ENCODE measurements at regions not wholly inside any gene's neighbourhood (a gene's known extent, or its start where the extent isn't known, plus 50 kb on each side); places are given as distances from the start of the nearest gene placed in this dataset.
A peak's percentile ranks its signal among the peaks of the same experiment; 100 is the strongest.

- no peaks in the 10 kb centered on the region for H3K4me1 ChIP-seq (ENCODE audit: control insufficient read depth, insufficient read depth, low read length)
- POLR2A ChIA-PET, result no interaction called here
- H3K36me3 ChIP-seq (ENCODE audit: control insufficient read depth in 2 of 2, insufficient read depth in 1 of 2, low read length in 2 of 2), result no peaks in the 10 kb centered on the region
- no peak overlapping the region for H3K27ac ChIP-seq (ENCODE audit: extremely low read depth, low read depth, low read length)
- no peak overlapping the region for H3K4me3 ChIP-seq (ENCODE audit: low read depth, low read length)
- no peaks in the 10 kb centered on the region for H3K9me3 ChIP-seq (ENCODE audit: control insufficient read depth, insufficient read depth, low read depth, low read length)
- no peak for TF ChIP-seq ZNF768 (tag by site-specific recombination; IDR thresholded peaks at IDR 0.05)
- peak; percentile 83 for TF ChIP-seq PRDM10 (tag by site-specific recombination; IDR thresholded peaks at IDR 0.05)
- TF ChIP-seq EGR2 (tag by site-specific recombination; IDR thresholded peaks at IDR 0.05; ENCODE audit: low read depth), result peak; percentile 61; the same call in 1 of the 2 replicates
- TF ChIP-seq ZFHX2 (tag by site-specific recombination; conservative IDR thresholded peaks at IDR 0.05), result peak; percentile 42
- no peak for TF ChIP-seq ZNF580 (tag by site-specific recombination; IDR thresholded peaks at IDR 0.05)
- TF ChIP-seq REST (tag by site-specific recombination; IDR thresholded peaks at IDR 0.05), result no peak
- CTCF ChIA-PET, result interaction anchor here (0.5 to 1.7 kb wide), 2 partner anchors 25 to 183 kb away, joined by 5 to 7 read pairs; no protein-coding TSS in a partner anchor
Observed at GRCh38 chr1:112778137-112778536, 63.0 kb upstream of the PPM1J start.

GRCh38 chr1:112776688-112777087, 61.6 kb upstream of the PPM1J start:
- no peaks in the 10 kb centered on the region for H3K4me1 ChIP-seq (ENCODE audit: control insufficient read depth, insufficient read depth, low read length)
- ChIA-PET CTCF (interaction anchor here (0.7 kb wide), 1 partner anchor 198 kb away, joined by 3 read pairs; no protein-coding TSS in a partner anchor), POLR2A (no interaction called here)
- H3K4me3 ChIP-seq (ENCODE audit: low read depth, low read length), result no peak overlapping the region
- H3K9me3 ChIP-seq (ENCODE audit: control insufficient read depth, insufficient read depth, low read depth, low read length), result no peaks in the 10 kb centered on the region
- TF ChIP-seq ZNF561 (tag by site-specific recombination; IDR thresholded peaks at IDR 0.05; ENCODE audit: borderline replicate concordance), result no peak
- no peak for TF ChIP-seq GFI1B (tag by site-specific recombination; IDR thresholded peaks at IDR 0.05)
- TF ChIP-seq ZNF837 (tag by site-specific recombination; IDR thresholded peaks at IDR 0.05), result no peak
- no peak for TF ChIP-seq ZNF776 (tag by site-specific recombination; IDR thresholded peaks at IDR 0.05; ENCODE audit: borderline replicate concordance)
- TF ChIP-seq ZNF704 (tag by site-specific recombination; IDR thresholded peaks at IDR 0.05), result no peak
- no peak for TF ChIP-seq HOXC10 (CRISPR knock-in tag; IDR thresholded peaks at IDR 0.05)
- TF ChIP-seq ZXDB (tag by site-specific recombination; IDR thresholded peaks at IDR 0.05), result no peak
- no peak for TF ChIP-seq ZBTB17 (tag by site-specific recombination; IDR thresholded peaks at IDR 0.05)
- no peak for TF ChIP-seq SP3 (tag by site-specific recombination; IDR thresholded peaks at IDR 0.05)
- TF ChIP-seq ZNF155 (tag by site-specific recombination; IDR thresholded peaks at IDR 0.05), result no peak
- no peak for TF ChIP-seq ZNF639 (tag by site-specific recombination; IDR thresholded peaks at IDR 0.05)
- no peak for TF ChIP-seq GLIS1 (tag by site-specific recombination; IDR thresholded peaks at IDR 0.05)
- H3K27ac ChIP-seq (ENCODE audit: extremely low read depth, low read depth, low read length), result no peak overlapping the region
- H3K36me3 ChIP-seq (ENCODE audit: control insufficient read depth in 2 of 2, insufficient read depth in 1 of 2, low read length in 2 of 2), result no peaks in the 10 kb centered on the region

All from HEK293 (cell line).